KBM-7 (cell line): ENCODE measurements at regions not wholly inside any gene's neighbourhood (a gene's known extent, or its start where the extent isn't known, plus 50 kb on each side); places are given as distances from the start of the nearest gene placed in this dataset.

Source experiments
- DNase-seq: peaks from one replicate; pipeline ENCODE4 v3.0.0-alpha.2; 2015
- in situ Hi-C: fragments of 300-500 bp; cut with MboI; formaldehyde crosslinking; loops from 2 replicates; pipeline ENCODE4 v1.14.3; 2020; ENCODE audit warnings: low sequenced_read_pairs, low pct_unique_long_range_greater_than_20kb, mixed read lengths

- no peak for DNase-seq
- in situ Hi-C loops = no loop called here
Observed at GRCh38 chr11:62073061-62073460, 50.8 kb upstream of the INCENP start.

DNA sequence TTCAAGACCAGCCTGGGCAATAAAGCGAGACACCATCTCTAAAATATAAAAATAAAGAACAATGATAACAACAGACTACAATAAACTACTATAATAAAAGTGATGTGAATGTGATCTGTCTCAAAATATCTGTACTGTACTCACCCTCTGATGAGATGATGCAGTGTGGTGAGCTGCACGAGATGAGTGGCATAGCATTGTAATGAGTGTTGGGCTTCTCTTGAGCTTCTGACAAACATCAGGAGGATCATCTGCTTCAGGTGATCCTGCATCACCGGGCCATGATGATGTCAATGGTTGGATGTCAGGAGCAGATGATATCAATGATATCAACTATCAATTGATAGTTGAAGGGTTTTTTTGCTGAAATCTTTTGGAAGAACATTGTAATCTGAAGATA is 52.4 kb upstream of the INCENP start:
- DNase-seq = no peak
- in situ Hi-C loops = no loop called here

- no peak for DNase-seq
- in situ Hi-C loops = no loop called here
Observed at GRCh38 chr11:62069986-62070919, 53.6 kb upstream of the INCENP start.

DNA sequence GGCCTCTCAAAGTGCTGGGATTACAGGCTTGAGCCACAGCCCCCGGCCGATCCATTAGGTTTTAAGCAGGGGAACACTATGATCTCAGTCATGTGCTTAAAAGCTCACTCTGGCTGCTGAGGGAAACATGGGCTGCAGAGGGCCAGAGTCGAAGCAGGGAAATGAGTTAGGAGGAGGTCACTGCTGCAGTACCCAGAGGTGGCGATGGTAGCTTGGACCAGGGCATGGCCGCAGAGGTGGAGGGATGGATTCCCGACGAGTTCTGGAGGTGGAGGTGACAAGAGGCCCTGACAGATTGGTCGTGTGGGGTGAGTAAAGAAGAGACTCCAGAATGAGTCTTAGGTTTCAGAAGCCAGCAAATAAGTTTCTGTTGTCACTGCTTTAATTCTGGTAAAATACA is 54.4 kb upstream of the INCENP start:
- DNase-seq = no peak
- in situ Hi-C loops = no loop called here

DNA sequence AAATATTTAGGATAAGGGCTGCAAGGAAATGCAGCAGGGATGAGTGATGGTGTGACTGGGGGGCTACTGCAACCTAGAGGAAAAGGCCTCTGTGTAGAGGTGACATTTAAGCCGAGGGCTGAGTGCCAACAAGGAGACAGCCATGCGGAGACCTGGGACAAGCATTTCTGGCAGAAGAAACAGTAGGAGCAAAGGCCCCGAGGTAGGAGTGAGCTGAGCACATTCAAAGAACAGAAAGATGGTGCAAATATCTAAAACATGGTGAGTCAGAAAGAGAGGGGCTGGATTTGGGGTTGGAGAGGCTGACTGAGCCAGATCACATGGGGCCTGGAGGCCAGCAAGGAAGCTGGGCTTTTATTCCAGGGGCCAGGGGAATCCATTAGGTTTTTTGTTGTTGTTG is 55.1 kb upstream of the INCENP start:
- DNase-seq = no peak
- in situ Hi-C loops = no loop called here

DNA sequence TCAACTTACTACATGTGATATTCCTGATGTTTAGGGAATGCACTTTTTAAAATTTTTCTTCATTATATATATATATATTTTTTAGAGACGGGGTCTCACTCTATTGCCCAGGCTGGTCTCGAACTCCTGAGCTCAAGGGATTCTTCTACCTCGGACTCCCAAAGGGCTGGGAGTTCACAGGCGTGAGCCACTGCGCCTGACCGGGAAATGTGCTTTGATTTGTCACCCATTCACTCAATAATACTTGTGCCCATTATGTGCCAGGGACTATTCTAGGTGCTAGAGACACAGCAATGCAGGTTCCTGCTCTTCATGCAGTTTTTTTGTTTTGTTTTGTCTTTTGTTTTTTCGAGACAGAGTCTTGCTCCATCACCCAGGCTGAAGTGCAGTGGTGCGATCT is 56.1 kb upstream of the INCENP start:
- DNase-seq = no peak
- in situ Hi-C loops = no loop called here

DNA sequence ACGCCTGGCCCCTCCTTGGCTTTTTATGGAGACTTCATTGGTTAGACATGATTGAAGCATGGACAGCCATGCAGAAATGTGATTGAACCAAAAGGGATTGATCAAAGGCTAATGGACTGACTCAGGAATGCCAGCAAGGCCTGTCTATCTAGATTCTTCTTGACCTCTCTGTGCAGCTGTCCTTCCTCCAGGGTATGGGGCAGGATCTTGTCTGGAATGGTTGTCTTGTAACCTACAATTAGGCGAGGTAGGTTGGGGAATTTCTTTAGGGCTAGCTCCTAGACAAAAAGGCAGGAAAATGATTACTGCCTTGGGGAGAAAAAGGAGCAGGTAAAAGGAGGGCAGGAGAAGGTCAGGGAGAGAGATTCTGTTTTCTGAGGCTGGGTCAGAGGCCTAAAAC is 59.6 kb upstream of the INCENP start:
- in situ Hi-C loops = no loop called here
- DNase-seq = no peak

DNA sequence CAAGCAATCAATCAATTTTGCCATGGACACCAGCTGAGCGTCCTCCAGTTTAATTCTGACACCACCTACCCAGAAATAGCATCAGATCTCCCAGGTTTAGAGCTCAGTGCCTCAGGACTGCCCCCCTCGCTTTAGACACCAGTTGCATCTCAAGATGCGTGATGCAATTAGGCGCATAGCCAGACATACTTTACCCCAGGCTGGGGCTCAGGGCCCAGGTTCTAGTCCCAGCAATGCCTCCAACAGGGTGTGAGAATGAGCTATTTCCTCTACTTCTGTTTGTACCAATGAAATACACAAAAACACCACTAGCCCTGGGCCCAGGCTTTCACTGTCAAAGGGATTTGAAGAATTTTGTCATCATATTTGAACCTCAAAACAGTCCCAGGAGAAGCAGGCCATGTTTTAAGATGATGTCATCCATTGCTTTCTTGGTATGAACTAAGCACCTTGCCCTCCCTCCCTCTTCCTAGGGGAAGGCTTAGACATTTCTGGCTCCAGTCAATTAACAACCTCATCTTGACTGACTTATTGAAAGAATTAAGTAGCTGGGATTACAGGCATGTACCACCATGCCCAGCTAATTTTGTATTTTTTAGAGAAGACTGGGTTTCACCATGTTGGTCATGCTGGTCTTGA is 61.5 kb upstream of the INCENP start:
- in situ Hi-C loops = no loop called here
- DNase-seq = no peak

GRCh38 chr11:62061356-62062222 is 62.2 kb upstream of the INCENP start:
- DNase-seq = no peak
- in situ Hi-C loops = no loop called here

- in situ Hi-C loops = no loop called here
- no peak for DNase-seq
Observed at GRCh38 chr11:62057069-62057468, 66.7 kb upstream of the INCENP start.

GRCh38 chr11:62055970-62056369 is 67.8 kb upstream of the INCENP start:
- in situ Hi-C loops = no loop called here
- DNase-seq = no peak

- in situ Hi-C loops = no loop called here
- peak; percentile 55 for DNase-seq
Observed at GRCh38 chr11:62054484-62055121, 69.2 kb upstream of the INCENP start.

DNA sequence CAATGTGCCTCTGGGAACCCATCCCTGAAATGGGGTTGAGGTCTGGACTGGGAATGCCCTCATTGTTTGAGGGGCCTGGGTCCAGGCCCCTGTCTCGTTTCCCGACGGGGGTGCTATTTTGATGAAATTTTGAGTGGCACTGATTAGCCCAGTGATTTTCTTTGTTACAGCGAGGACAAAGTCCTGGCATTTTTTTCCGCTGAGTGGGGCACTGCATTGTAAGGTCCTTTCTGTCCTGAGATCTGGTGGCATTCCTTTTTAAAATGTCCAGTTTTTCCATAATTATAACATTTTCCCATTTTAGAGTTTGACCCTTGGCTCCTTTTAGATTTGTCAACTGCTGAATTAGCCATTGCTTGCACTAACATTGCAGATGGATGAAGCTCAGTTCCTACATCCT is 69.7 kb upstream of the INCENP start:
- no peak for DNase-seq
- in situ Hi-C loops = no loop called here

DNA sequence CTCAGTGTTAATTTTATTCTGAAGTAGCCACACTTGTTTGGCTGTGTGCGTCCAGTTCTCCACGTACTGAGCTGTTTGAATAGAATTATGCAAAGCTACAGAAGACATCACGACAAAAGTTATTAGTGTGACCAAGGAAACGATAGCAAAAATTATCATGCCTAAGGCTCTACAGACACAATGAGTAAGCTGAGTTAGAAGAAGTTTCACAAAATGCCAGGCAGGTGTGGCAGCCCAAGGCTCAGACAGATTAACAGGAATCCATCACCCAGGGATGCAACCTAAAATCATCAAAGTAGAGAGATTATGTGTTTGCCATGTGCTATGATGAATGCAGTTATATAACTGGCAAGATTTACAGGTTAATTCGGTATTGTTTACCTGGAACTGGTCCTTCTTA is 73.1 kb upstream of the INCENP start:
- in situ Hi-C loops = no loop called here

DNA sequence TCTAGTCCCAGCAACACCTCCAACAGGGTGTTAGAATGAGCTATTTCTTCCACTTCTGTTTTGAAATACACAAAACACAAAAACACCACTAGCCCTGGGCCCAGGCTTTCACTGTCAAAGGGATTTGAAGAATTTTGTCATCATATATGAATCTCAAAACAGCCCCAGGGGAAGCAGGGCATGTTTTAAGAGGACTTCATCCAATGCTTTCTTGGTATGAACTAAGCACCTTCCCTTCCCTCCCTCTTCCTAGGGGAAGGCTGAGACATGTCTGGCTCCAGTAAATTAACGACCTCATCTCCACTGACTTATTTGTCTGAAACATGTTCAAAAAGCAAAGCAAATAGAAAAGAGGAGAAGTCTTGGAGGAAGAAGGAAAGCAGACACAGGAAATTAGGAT is 75.7 kb upstream of the INCENP start:
- DNase-seq = no peak
- in situ Hi-C loops = loop anchor here (10.0 kb wide), 1 partner anchor 93 kb away; the partner anchor contains the start of gene BEST1

More for the DNA sequence above, 73.1 kb upstream of the INCENP start:
- DNase-seq = no peak

- in situ Hi-C loops = loop anchor here (10.0 kb wide), 1 partner anchor 92 kb away; the partner anchor contains the start of gene BEST1
- no peak for DNase-seq
Observed at GRCh38 chr11:62046568-62047100, 77.2 kb upstream of the INCENP start.

DNA sequence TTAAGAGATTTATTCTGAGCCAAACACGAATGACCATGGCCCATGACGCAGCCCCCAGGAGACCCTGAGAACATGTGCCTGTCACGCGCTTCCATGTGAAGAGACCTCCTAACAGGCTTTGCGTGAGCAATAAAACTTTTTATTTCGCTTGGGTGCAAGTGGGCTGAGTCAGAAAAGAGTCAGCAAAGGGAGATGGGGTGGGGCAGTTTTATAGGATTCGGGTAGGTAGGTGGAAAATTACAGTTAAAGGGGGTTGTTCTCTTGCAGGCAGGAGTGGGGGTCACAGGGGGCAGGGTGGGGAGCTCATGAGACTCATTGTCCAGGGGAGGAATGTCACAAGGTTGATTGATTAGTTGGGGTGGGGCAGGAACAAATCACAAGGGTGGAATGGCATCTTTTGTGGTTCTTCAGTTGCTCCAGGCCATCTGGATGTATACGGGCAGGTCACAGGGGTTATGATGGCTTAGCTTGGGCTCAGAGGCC is 77.2 kb upstream of the FTH1 start:
- in situ Hi-C loops = loop anchor here (10.0 kb wide), 1 partner anchor 90 kb away; the partner anchor contains the start of gene BEST1
- DNase-seq = no peak

- no peak for DNase-seq
- in situ Hi-C loops = no loop called here
Observed at GRCh38 chr11:62035293-62035692, 67.9 kb upstream of the FTH1 start.

- no peak for DNase-seq
- in situ Hi-C loops = no loop called here
Observed at GRCh38 chr11:62034036-62034338, 66.6 kb upstream of the FTH1 start.
